H1 (cell line): ENCODE measurements at regions not wholly inside any gene's neighbourhood (a gene's known extent, or its start where the extent isn't known, plus 50 kb on each side); places are given as distances from the start of the nearest gene placed in this dataset.

Experiments used
- CTCF ChIA-PET: fragments of 300-600 bp; sonication (Branson Sonifier 250); formaldehyde crosslinking; loops from one replicate; lab custom pipeline; 2021; ENCODE audit not compliant: partially characterized antibody; lab: Charles Lee
- POLR2A ChIA-PET: fragments of 300-600 bp; sonication (Branson Sonifier 250); formaldehyde crosslinking; loops from one replicate; lab custom pipeline; 2021; ENCODE audit warnings: inconsistent platforms; ENCODE audit not compliant: partially characterized antibody; lab: Charles Lee
- DNase-seq, 2 experiments: peaks; one replicate each; pipeline versions ENCODE4 v3.0.0 to v3.0.0-alpha.2; 2010 to 2022; ENCODE audit warnings: low spot score in 2 of 2, low read depth in 1 of 2, mixed read lengths in 1 of 2
- FAIRE-seq: peaks from 2 replicates; lab custom pipeline; 2011; peaks lifted over from hg19 to GRCh38; lab: Jason Lieb, UNC
- H2AFZ ChIP-seq: 2 replicates; pipeline ENCODE4 v1.8.1; 2012; ENCODE audit warnings: low read length, inconsistent platforms
- H2AK5ac ChIP-seq: 2 replicates; pipeline ENCODE4 v1.6.1; 2013; ENCODE audit warnings: low read depth, low read length
- H2BK120ac ChIP-seq: replicated peaks from 2 replicates; pipeline ENCODE3; 2013; ENCODE audit warnings: low read depth, low read length, inconsistent platforms
- H2BK12ac ChIP-seq: 2 replicates; pipeline ENCODE4 v1.6.1; 2013; ENCODE audit warnings: low read depth, low read length
- H2BK15ac ChIP-seq: 2 replicates; pipeline ENCODE4 v1.6.1; 2013; ENCODE audit warnings: low read length
- H2BK20ac ChIP-seq: 2 replicates; pipeline ENCODE4 v1.6.1; 2013; ENCODE audit warnings: low read length
- H2BK5ac ChIP-seq: 2 replicates; pipeline ENCODE4 v1.6.1; 2013; ENCODE audit warnings: low read depth, low read length
- H3K14ac ChIP-seq: 2 replicates; pipeline ENCODE4 v1.6.1; 2013; ENCODE audit warnings: inconsistent platforms; ENCODE audit not compliant: insufficient read length
- H3K18ac ChIP-seq: 2 replicates; pipeline ENCODE4 v1.6.1; 2013; ENCODE audit warnings: low read length; ENCODE audit errors: extremely low read depth
- H3K23ac ChIP-seq: 2 replicates; pipeline ENCODE4 v1.6.1; 2013; ENCODE audit warnings: inconsistent platforms; ENCODE audit not compliant: insufficient read length
- H3K23me2 ChIP-seq: 2 replicates; pipeline ENCODE4 v1.6.1; 2013; ENCODE audit warnings: low read depth, low read length
- H3K27ac ChIP-seq: 2 replicates; pipeline ENCODE4 v1.6.1; 2011; ENCODE audit warnings: low read depth, low read length, inconsistent platforms
- H3K27me3 ChIP-seq, 4 experiments: replicated peaks in 1 of 4; 1 replicate in 1 of 4; 2 replicates in 3 of 4; pipeline versions ENCODE4 v1.6.1 to v1.8.1; 2011 to 2013; ENCODE audit warnings: low read length in 3 of 4, mild to moderate bottlenecking in 3 of 4, inconsistent platforms in 2 of 4, mixed read lengths in 2 of 4, moderate library complexity in 1 of 4; ENCODE audit not compliant: control insufficient read depth in 3 of 4, insufficient read depth in 3 of 4; ENCODE audit errors: extremely low read depth in 1 of 4
- H3K36me3 ChIP-seq, 4 experiments: 2 replicates each; pipeline versions ENCODE4 v1.6.1 to v1.8.1; 2011 to 2013; ENCODE audit warnings: mild to moderate bottlenecking in 4 of 4, low read length in 3 of 4, moderate library complexity in 2 of 4, control low read depth in 1 of 4, inconsistent platforms in 1 of 4; ENCODE audit not compliant: insufficient read depth in 4 of 4, control insufficient read depth in 2 of 4
- H3K4ac ChIP-seq: replicated peaks from 2 replicates; pipeline ENCODE3; 2013; ENCODE audit warnings: low read length, low read depth, mixed read lengths, inconsistent platforms; ENCODE audit not compliant: insufficient read length
- H3K4me1 ChIP-seq, 4 experiments: replicated peaks in 1 of 4; 1 replicate in 1 of 4; 2 replicates in 3 of 4; pipeline versions ENCODE4 v1.6.1 to v1.8.1; 2011 to 2013; ENCODE audit warnings: low read length in 3 of 4, inconsistent platforms in 2 of 4, mixed read lengths in 1 of 4; ENCODE audit not compliant: insufficient read depth in 4 of 4, control insufficient read depth in 3 of 4
- H3K4me2 ChIP-seq, 2 experiments: 2 replicates each; pipeline versions ENCODE4 v1.6.1 to v1.8.1; 2011 to 2013; ENCODE audit warnings: low read depth in 2 of 2, low read length in 2 of 2, control low read depth in 1 of 2, inconsistent platforms in 1 of 2, mild to moderate bottlenecking in 1 of 2; ENCODE audit not compliant: insufficient read depth in 1 of 2
- H3K4me3 ChIP-seq, 4 experiments: fragments of 200-600, 300-600 bp in 1 of 4; sonication (generic), shearing (Covaris generic), sonication (Bioruptor Twin) in 1 of 4; 2 replicates each; pipeline versions ENCODE4 v1.5.1 to v1.8.1; 2011 to 2016; ENCODE audit warnings: low read length in 4 of 4, low read depth in 3 of 4, control low read depth in 2 of 4, inconsistent platforms in 2 of 4, mild to moderate bottlenecking in 2 of 4, mixed read lengths in 1 of 4, moderate library complexity in 1 of 4; ENCODE audit not compliant: insufficient read depth in 2 of 4; ENCODE audit errors: extremely low read depth in 1 of 4
- H3K56ac ChIP-seq: replicated peaks from 2 replicates; pipeline ENCODE3; 2013; ENCODE audit warnings: low read depth, mild to moderate bottlenecking, mixed read lengths, low read length, inconsistent platforms; ENCODE audit not compliant: insufficient read length
- H3K79me1 ChIP-seq: 2 replicates; pipeline ENCODE4 v1.6.1; 2013; ENCODE audit warnings: low read depth, low read length, control low read depth
- H3K79me2 ChIP-seq, 2 experiments: 2 replicates each; pipeline versions ENCODE4 v1.6.1 to v1.8.1; 2012 to 2013; ENCODE audit warnings: low read length in 2 of 2, mild to moderate bottlenecking in 2 of 2, inconsistent platforms in 1 of 2; ENCODE audit not compliant: insufficient read depth in 2 of 2, control insufficient read depth in 1 of 2
- H3K9ac ChIP-seq, 4 experiments: replicated peaks in 1 of 4; 1 replicate in 1 of 4; 2 replicates in 3 of 4; pipeline versions ENCODE4 v1.6.1 to v1.8.1; 2011 to 2013; ENCODE audit warnings: low read depth in 3 of 4, low read length in 3 of 4, control low read depth in 2 of 4, mild to moderate bottlenecking in 2 of 4, moderate library complexity in 2 of 4, inconsistent platforms in 1 of 4; ENCODE audit errors: extremely low read depth in 1 of 4
- H3K9me3 ChIP-seq, 2 experiments: 2 replicates each; pipeline versions ENCODE4 v1.6.1 to v1.8.1; 2012 to 2013; ENCODE audit warnings: mild to moderate bottlenecking in 2 of 2, moderate library complexity in 2 of 2, control low read depth in 1 of 2, inconsistent platforms in 1 of 2, low read depth in 1 of 2, low read length in 1 of 2, mixed read lengths in 1 of 2; ENCODE audit not compliant: insufficient read depth in 2 of 2
- H4K20me1 ChIP-seq, 2 experiments: replicated peaks in 1 of 2; 2 replicates each; pipeline versions ENCODE3 to v1.8.1; 2011 to 2013; ENCODE audit warnings: inconsistent platforms in 2 of 2, low read length in 2 of 2, mild to moderate bottlenecking in 1 of 2; ENCODE audit not compliant: insufficient read depth in 2 of 2, control insufficient read depth in 1 of 2
- H4K5ac ChIP-seq: 2 replicates; pipeline ENCODE4 v1.6.1; 2013; ENCODE audit warnings: low read length, low read depth, mixed read lengths, inconsistent platforms; ENCODE audit not compliant: insufficient read length
- H4K8ac ChIP-seq: 2 replicates; pipeline ENCODE4 v1.8.0; 2013; ENCODE audit warnings: mild to moderate bottlenecking, moderate library complexity, low read length, inconsistent platforms; ENCODE audit not compliant: insufficient read depth; ENCODE audit errors: extremely low read depth
- H4K91ac ChIP-seq: replicated peaks from 2 replicates; pipeline ENCODE3; 2013; ENCODE audit warnings: low read length, mixed read lengths, inconsistent platforms; ENCODE audit not compliant: insufficient read length
- ASH2L ChIP-seq: fragments of 200-600, 300-600 bp; sonication (generic); IDR thresholded peaks from one replicate; pipeline ENCODE4 v1.7.1; 2017; ENCODE audit warnings: low read length
- CHD1 ChIP-seq: IDR thresholded peaks from 2 replicates; pipeline ENCODE4 v1.6.1; 2012; ENCODE audit warnings: low read depth, low read length, improper control_type of control experiment
- EGR1 ChIP-seq: IDR thresholded peaks from 2 replicates; pipeline ENCODE4 v1.6.1; 2011; ENCODE audit warnings: low read depth, low read length, borderline replicate concordance
- EZH2 ChIP-seq: fragments of 200-600 bp; sonication (generic); IDR thresholded peaks from 2 replicates; pipeline ENCODE4 v1.7.1; 2012; ENCODE audit warnings: low read depth, mild to moderate bottlenecking, moderate library complexity, low read length, inconsistent platforms; ENCODE audit not compliant: severe bottlenecking
- HDAC6 ChIP-seq: IDR thresholded peaks from one replicate; pipeline ENCODE4 v1.7.1; 2012; ENCODE audit warnings: low read depth, mild to moderate bottlenecking, inconsistent platforms, low read length, moderate library complexity
- KDM4A ChIP-seq: IDR thresholded peaks from one replicate; pipeline ENCODE4 v1.7.1; 2012; ENCODE audit warnings: low read depth, mild to moderate bottlenecking, moderate library complexity, low read length, inconsistent platforms; ENCODE audit not compliant: severe bottlenecking
- NANOG ChIP-seq: IDR thresholded peaks from 2 replicates; pipeline ENCODE4 v1.6.1; 2011; ENCODE audit warnings: low read length, low read depth, mild to moderate bottlenecking, inconsistent platforms; ENCODE audit not compliant: insufficient read depth, poor library complexity, severe bottlenecking
- NRF1 ChIP-seq: IDR thresholded peaks from 2 replicates; pipeline ENCODE4 v1.6.1; 2011; ENCODE audit warnings: mild to moderate bottlenecking, low read depth, low read length, improper control_type of control experiment
- RAD21 ChIP-seq, 2 experiments: IDR thresholded peaks in 1 of 2; conservative IDR thresholded peaks in 1 of 2; 2 replicates each; pipeline ENCODE4 v1.6.1; 2011; ENCODE audit warnings: low read depth in 2 of 2, low read length in 2 of 2, improper control_type of control experiment in 1 of 2, inconsistent platforms in 1 of 2, mild to moderate bottlenecking in 1 of 2, moderate library complexity in 1 of 2
- SRF ChIP-seq: IDR thresholded peaks from 2 replicates; pipeline ENCODE4 v1.6.1; 2011; ENCODE audit warnings: mild to moderate bottlenecking, low read depth, low read length, moderate library complexity
- WGBS, 2 experiments: shearing (Covaris generic) in 1 of 2; methylation state at CpG; one replicate each; pipeline versions ENCODE4 v1.1.6 to v1.1.7; 2013 to 2015; ENCODE audit warnings: low lambda C conversion rate in 2 of 2, mixed read lengths in 2 of 2, inconsistent platforms in 1 of 2, low coverage in 1 of 2, missing lambda C conversion rate in 1 of 2; ENCODE audit not compliant: insufficient replicate concordance in 2 of 2, insufficient coverage in 1 of 2, insufficient read length in 1 of 2; ENCODE audit errors: extremely low coverage in 1 of 2, missing lambda C conversion rate in 1 of 2; 5-methylcytosine and 5-hydroxymethylcytosine counted together
- TF ChIP-seq, protein P1 (sequence below): IDR thresholded peaks from 2 replicates; pipeline ENCODE4 v1.6.1; 2011; ENCODE audit warnings: low read depth, mild to moderate bottlenecking, low read length; ENCODE audit not compliant: insufficient read depth
- TF ChIP-seq, protein P2 (sequence below): IDR thresholded peaks from 2 replicates; pipeline ENCODE4 v1.6.1; 2011; ENCODE audit warnings: low read length, improper control_type of control experiment

DNA sequence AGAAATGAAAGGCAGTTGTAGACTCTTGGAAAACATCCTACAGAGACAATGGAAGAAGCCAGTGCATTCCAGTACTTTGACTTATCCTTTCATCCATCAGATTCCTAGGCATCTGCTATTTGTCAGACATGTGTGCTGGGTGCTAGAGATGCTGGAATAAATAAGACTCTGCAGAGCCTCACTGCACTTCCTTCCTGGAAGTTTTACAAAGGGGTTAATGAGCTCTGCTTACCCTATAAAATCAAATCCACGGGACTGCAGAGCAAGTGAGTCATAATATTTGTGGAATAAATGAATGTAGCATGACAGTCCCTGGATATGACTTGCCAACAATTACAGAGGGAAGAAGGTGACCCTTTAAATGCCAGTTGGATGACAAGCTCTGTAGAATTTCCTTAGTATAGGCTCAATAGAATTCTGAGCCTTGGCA is 52.7 kb upstream of the NPAS2 start:
- DNase-seq (no peak), FAIRE-seq (no peak)
- no peaks in the 10 kb centered on the region for H4K20me1 ChIP-seq
- no peak overlapping the region for H3K4me3 ChIP-seq
- H2BK5ac ChIP-seq = no peak overlapping the region
- no peak overlapping the region for H4K5ac ChIP-seq
- no peak overlapping the region for H2BK15ac ChIP-seq
- H3K27me3 ChIP-seq = no peaks in the 10 kb centered on the region
- H3K9me3 ChIP-seq = no peaks in the 10 kb centered on the region
- no peaks in the 10 kb centered on the region for H3K23me2 ChIP-seq
- no peaks in the 10 kb centered on the region for H3K79me2 ChIP-seq
- H2AK5ac ChIP-seq = no peak overlapping the region
- ChIA-PET POLR2A (no interaction called here), CTCF (interaction anchor here (1.1 to 1.5 kb wide), 3 partner anchors 8 to 27 kb away, joined by 4 to 5 read pairs (median 4); no protein-coding TSS in a partner anchor)
- no peak overlapping the region for H4K8ac ChIP-seq
- no peak overlapping the region for H3K18ac ChIP-seq
- no peak overlapping the region for H3K56ac ChIP-seq
- no peak overlapping the region for H3K23ac ChIP-seq
- H4K91ac ChIP-seq = no peak overlapping the region
- H3K4me1 ChIP-seq = no peaks in the 10 kb centered on the region
- no peak overlapping the region for H2AFZ ChIP-seq
- no peak overlapping the region for H2BK20ac ChIP-seq
- 86% methylated on average over 1 of the region's 1 CpG; no CpG with 5 or more reads in 1 of the 2 experiments for WGBS, 2 experiments
- H2BK120ac ChIP-seq = no peak overlapping the region
- no peak overlapping the region for H3K14ac ChIP-seq
- H3K4ac ChIP-seq = no peak overlapping the region
- no peaks in the 10 kb centered on the region for H3K36me3 ChIP-seq
- H3K27ac ChIP-seq = no peak overlapping the region
- H3K4me2 ChIP-seq = no peak overlapping the region
- no peaks in the 10 kb centered on the region for H3K79me1 ChIP-seq
- no peak overlapping the region for H3K9ac ChIP-seq
- no peak overlapping the region for H2BK12ac ChIP-seq
- TF ChIP-seq EZH2 = no peak
- TF ChIP-seq HDAC6 = no peak
- TF ChIP-seq ASH2L = no peak
- TF ChIP-seq SRF = no peak
- TF ChIP-seq, protein P1, sequence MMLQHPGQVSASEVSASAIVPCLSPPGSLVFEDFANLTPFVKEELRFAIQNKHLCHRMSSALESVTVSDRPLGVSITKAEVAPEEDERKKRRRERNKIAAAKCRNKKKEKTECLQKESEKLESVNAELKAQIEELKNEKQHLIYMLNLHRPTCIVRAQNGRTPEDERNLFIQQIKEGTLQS = no peak
- TF ChIP-seq NANOG = no peak
- TF ChIP-seq RAD21 (IDR thresholded peaks at IDR 0.05 in 1 of 2, conservative IDR thresholded peaks at IDR 0.05 in 1 of 2; ENCODE audit: low read depth in 2 of 2, low read length in 2 of 2) = no peak
- TF ChIP-seq KDM4A = no peak
- TF ChIP-seq, protein P2, sequence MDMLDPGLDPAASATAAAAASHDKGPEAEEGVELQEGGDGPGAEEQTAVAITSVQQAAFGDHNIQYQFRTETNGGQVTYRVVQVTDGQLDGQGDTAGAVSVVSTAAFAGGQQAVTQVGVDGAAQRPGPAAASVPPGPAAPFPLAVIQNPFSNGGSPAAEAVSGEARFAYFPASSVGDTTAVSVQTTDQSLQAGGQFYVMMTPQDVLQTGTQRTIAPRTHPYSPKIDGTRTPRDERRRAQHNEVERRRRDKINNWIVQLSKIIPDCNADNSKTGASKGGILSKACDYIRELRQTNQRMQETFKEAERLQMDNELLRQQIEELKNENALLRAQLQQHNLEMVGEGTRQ = no peak
- no peak for TF ChIP-seq NRF1
- no peak for TF ChIP-seq EGR1
- no peak for TF ChIP-seq CHD1
